GM23338 (cell line): ENCODE measurements at regions not wholly inside any gene's neighbourhood (a gene's known extent, or its start where the extent isn't known, plus 50 kb on each side); places are given as distances from the start of the nearest gene placed in this dataset.

ENCODE experiments used
- CREB1 ChIP-seq: fragments of 250-450 bp; sonication (Bioruptor Pico); IDR thresholded peaks from 2 replicates; pipeline ENCODE4 v1.5.0; 2020; ENCODE audit warnings: low read depth, mild to moderate bottlenecking, moderate library complexity
- CTCF ChIP-seq, 2 experiments: fragments of 200-600 bp in 1 of 2; sonication (generic) in 1 of 2; conservative IDR thresholded peaks; 2 replicates each; pipeline versions ENCODE4 v1.5.1 to v1.6.1; 2016 to 2017; ENCODE audit warnings: antibody characterized with exemption in 2 of 2, low read depth in 2 of 2, mild to moderate bottlenecking in 2 of 2, moderate library complexity in 1 of 2
- ETS1 ChIP-seq: IDR thresholded peaks from 2 replicates; pipeline ENCODE4 v1.6.1; 2016; ENCODE audit warnings: antibody characterized with exemption
- EZH2 ChIP-seq: fragments of 200-600 bp; sonication (generic); IDR thresholded peaks from one replicate; pipeline ENCODE4 v1.8.0; 2017; ENCODE audit warnings: antibody characterized with exemption, mild to moderate bottlenecking, low read depth; ENCODE audit not compliant: unreplicated experiment
- EZH2phosphoT487 ChIP-seq: fragments of 200-600 bp; sonication (generic); IDR thresholded peaks from one replicate; pipeline ENCODE4 v1.8.1; 2018; ENCODE audit warnings: antibody characterized with exemption; ENCODE audit not compliant: unreplicated experiment
- JUNB ChIP-seq: IDR thresholded peaks from one replicate; pipeline ENCODE4 v1.6.1; 2016; ENCODE audit warnings: antibody characterized with exemption; ENCODE audit not compliant: unreplicated experiment
- NANOG ChIP-seq: IDR thresholded peaks from 2 replicates; pipeline ENCODE4 v1.6.1; 2016; ENCODE audit warnings: antibody characterized with exemption, borderline replicate concordance
- POLR2AphosphoS5 ChIP-seq: IDR thresholded peaks from 2 replicates; pipeline ENCODE4 v1.6.1; 2016; ENCODE audit warnings: antibody characterized with exemption, low read depth
- REST ChIP-seq: IDR thresholded peaks from one replicate; pipeline ENCODE4 v1.6.1; 2018; ENCODE audit warnings: antibody characterized with exemption; ENCODE audit not compliant: unreplicated experiment
- STAT1 ChIP-seq: IDR thresholded peaks from one replicate; pipeline ENCODE4 v1.6.1; 2016; ENCODE audit warnings: antibody characterized with exemption; ENCODE audit not compliant: unreplicated experiment
- ZNF114 ChIP-seq: fragments of 250-450 bp; sonication (Bioruptor Pico); IDR thresholded peaks from 2 replicates; pipeline ENCODE4 v1.5.0; 2020; ENCODE audit warnings: mild to moderate bottlenecking, moderate library complexity
- ZNF331 ChIP-seq: fragments of 250-450 bp; sonication (Bioruptor Pico); IDR thresholded peaks from 2 replicates; pipeline ENCODE4 v1.5.0; 2020; ENCODE audit warnings: low read depth, mild to moderate bottlenecking, moderate library complexity
- ZNF462 ChIP-seq: fragments of 250-450 bp; sonication (Bioruptor Pico); IDR thresholded peaks from 2 replicates; pipeline ENCODE4 v1.5.0; 2020; ENCODE audit warnings: mild to moderate bottlenecking, moderate library complexity

GRCh38 chr16:79776243-79776847 is 175.8 kb upstream of the MAF start:
- TF ChIP-seq CTCF (conservative IDR thresholded peaks at IDR 0.05; ENCODE audit: low read depth in 2 of 2) = no peak
- TF ChIP-seq POLR2AphosphoS5 = no peak
- no peak for TF ChIP-seq STAT1
- no peak for TF ChIP-seq REST
- TF ChIP-seq EZH2phosphoT487 = no peak
- no peak for TF ChIP-seq EZH2
- TF ChIP-seq CREB1 (CRISPR knock-in tag) = no peak
- no peak for TF ChIP-seq JUNB
- no peak for TF ChIP-seq NANOG
- no peak for TF ChIP-seq ETS1
- no peak for TF ChIP-seq ZNF331 (CRISPR knock-in tag)
- TF ChIP-seq ZNF114 (CRISPR knock-in tag) = no peak
- TF ChIP-seq ZNF462 (CRISPR knock-in tag) = no peak
